Cardiac muscle cell (in vitro differentiated cells and primary cell): ENCODE measurements at regions not wholly inside any gene's neighbourhood (a gene's known extent, or its start where the extent isn't known, plus 50 kb on each side); places are given as distances from the start of the nearest gene placed in this dataset.

Experiments used
- DNase-seq, 2 donors: peaks; one replicate each; pipeline versions ENCODE4 v3.0.0 to v3.0.0-alpha.2; 2010 to 2017; ENCODE audit warnings: low read depth in 1 of 2, low spot score in 1 of 2
- H3K27ac ChIP-seq: fragments of 200-600 bp; sonication (generic); 2 replicates; pipeline ENCODE4 v1.5.1; 2016
- H3K27me3 ChIP-seq: fragments of 200-600 bp; sonication (generic); 2 replicates; pipeline ENCODE4 v1.6.0; 2016; ENCODE audit warnings: control low read depth
- H3K36me3 ChIP-seq: fragments of 200-600 bp; sonication (generic); 2 replicates; pipeline ENCODE4 v1.5.1; 2016; ENCODE audit warnings: control low read depth
- H3K4me1 ChIP-seq: fragments of 200-600 bp; sonication (generic); 2 replicates; pipeline ENCODE4 v1.8.1; 2017; ENCODE audit warnings: low read depth, mild to moderate bottlenecking, mixed run types
- H3K4me3 ChIP-seq: fragments of 200-600 bp; sonication (generic); 2 replicates; pipeline ENCODE4 v1.5.1; 2016; ENCODE audit warnings: mild to moderate bottlenecking
- H3K9me3 ChIP-seq: fragments of 200-600 bp; sonication (generic); 2 replicates; pipeline ENCODE4 v1.5.1; 2017; ENCODE audit warnings: low read depth, mild to moderate bottlenecking, control low read depth
- CTCF ChIP-seq: IDR thresholded peaks from 2 replicates; pipeline ENCODE4 v1.5.1; 2012; ENCODE audit warnings: low read depth, mild to moderate bottlenecking, low read length

DNA sequence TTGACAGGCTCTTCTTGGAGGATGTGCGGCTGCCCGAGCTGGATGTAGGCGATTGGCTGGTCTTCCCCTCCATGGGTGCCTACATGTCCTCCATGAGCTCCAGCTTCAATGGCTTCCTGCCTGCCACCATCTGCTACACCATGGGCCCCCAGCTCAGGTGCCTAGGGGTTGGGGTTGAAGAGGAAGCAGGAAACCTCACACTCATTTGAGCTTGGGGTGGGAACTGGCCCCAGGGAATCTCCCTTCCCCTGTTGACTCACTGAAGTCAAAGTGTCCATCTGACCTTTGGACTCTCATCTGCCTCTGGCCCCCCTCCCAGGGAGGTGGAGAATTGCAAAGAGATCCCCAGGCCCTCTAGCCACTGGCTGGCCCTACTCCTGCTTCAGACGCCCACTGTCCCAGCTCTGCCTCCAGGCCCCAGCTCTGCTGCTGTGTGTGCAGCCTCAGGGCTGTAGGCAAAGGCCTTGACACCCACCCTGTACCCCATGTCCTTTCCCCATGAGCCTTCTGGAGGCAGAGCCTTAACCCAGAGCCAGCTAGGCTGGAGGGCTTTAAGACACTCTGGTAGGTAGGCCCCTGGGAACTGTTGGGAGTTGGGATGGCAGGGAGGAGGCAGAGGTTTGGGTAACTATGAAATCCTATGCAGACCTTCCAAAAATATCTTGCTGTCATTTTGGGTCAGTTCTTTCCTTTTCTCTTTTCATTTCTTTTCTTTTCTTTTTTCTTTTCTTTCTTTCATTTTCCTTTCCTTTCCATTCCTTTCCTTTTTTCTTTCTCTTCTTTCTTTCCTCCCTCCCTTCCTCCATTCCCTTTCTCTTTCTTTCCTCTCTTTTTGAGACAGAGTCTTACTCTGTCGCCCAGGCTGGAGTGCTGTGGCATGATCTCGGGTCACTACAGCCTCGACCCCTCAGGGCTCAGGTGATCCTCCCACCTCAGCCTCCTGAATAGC lies 66.9 kb upstream of the TINAGL1 start:
- H3K4me3 ChIP-seq: no peak overlapping the region
- TF ChIP-seq CTCF: no peak
- no peaks in the 10 kb centered on the region for H3K9me3 ChIP-seq
- H3K27me3 ChIP-seq: no peaks in the 10 kb centered on the region
- H3K27ac ChIP-seq: no peak overlapping the region
- H3K4me1 ChIP-seq: no peaks in the 10 kb centered on the region
- DNase-seq: no peak
- no peaks in the 10 kb centered on the region for H3K36me3 ChIP-seq

GRCh38 chr1:31510304-31510703 lies 66.0 kb upstream of the TINAGL1 start:
- DNase-seq: no peak
- TF ChIP-seq CTCF: no peak
- no peaks in the 10 kb centered on the region for H3K36me3 ChIP-seq
- H3K4me1 ChIP-seq: no peaks in the 10 kb centered on the region
- H3K4me3 ChIP-seq: no peak overlapping the region
- H3K9me3 ChIP-seq: no peaks in the 10 kb centered on the region
- H3K27me3 ChIP-seq: no peaks in the 10 kb centered on the region
- H3K27ac ChIP-seq: no peak overlapping the region

DNA sequence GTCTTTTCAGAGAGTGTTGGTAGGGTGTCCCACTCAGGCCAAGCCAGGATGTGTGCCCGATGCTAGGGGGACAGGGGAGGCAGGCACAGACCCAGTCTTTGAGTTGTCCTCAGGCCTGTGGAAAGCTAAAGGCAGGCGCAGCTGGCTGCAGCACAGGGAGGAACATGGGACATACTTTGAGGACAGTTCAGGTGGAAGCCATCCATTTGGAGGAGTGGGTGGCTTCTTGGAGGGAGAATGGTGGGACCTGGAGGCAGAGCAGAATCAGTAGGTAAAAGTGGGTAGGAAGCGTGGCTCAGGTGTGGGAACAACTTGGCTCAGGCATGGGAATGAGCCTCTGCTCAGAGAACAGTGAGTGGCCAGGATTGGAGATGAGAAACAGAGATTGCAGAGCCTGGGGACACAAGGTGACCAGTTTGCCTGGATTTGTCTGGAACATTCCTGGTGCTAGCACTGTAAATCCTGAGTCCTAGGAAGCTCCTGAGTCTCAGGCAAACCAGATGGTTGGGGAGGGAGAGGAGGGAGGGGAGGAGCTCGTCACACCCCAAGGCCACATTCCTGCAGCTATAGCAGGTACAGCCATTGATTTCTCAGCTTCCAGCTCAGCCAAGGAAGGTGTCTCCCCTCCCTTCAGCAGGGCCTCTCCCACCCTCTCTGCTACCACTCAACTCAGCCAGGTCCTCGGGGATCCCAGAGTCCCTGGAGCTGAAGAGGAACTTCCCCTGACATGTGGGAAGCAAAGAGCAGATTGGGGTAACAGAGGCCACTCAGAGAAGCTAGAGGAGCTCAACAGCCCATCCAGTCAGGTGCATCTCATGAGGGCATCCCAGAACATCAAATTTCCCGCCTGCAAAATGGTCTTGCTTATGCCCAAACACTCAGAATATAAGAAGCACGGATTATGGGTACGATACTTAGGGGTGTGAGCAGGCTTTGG lies 65.2 kb upstream of the TINAGL1 start:
- DNase-seq: no peak
- no peak overlapping the region for H3K27ac ChIP-seq
- no peaks in the 10 kb centered on the region for H3K36me3 ChIP-seq
- no peaks in the 10 kb centered on the region for H3K27me3 ChIP-seq
- no peak for TF ChIP-seq CTCF
- H3K9me3 ChIP-seq: no peaks in the 10 kb centered on the region
- no peaks in the 10 kb centered on the region for H3K4me1 ChIP-seq
- no peak overlapping the region for H3K4me3 ChIP-seq

DNA sequence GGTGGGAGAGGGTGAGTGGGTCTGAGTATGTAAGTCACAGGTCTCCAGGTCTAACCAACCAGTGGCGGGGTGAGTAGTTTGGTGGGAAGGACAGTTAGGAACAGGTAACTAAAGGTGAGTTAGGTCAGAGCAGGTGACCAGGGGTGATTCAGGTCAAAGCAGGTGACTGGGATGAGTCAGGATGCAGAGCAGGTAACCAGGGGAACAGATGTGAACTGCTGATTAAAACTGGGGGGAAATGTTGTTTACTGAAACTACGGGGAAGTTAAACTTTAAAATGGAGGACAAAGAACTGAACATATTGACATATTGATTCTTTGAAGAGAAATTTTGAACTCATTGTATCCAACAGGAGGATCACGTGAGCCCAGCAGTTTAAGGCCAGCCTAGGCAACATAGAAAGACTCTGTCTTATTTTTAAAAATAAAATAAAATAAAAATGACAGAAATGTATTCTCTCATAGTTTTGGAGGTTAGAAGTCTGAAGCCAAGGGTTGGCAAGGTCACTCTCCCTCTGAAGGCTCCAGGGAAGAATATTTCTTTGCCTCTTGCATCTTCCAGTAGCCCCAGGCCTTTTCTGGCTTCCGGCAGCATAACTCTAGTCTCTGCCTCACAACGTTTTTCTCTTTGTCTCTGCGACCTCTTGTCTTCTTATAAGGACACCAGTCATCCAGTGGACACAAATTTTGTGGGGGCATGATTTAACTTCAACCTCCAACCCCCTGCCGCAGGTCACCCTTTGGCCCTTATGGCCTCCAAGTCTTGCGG lies 64.3 kb upstream of the TINAGL1 start:
- no peaks in the 10 kb centered on the region for H3K9me3 ChIP-seq
- no peaks in the 10 kb centered on the region for H3K4me1 ChIP-seq
- TF ChIP-seq CTCF: no peak
- DNase-seq: no peak
- H3K27ac ChIP-seq: no peak overlapping the region
- no peaks in the 10 kb centered on the region for H3K27me3 ChIP-seq
- H3K36me3 ChIP-seq: no peaks in the 10 kb centered on the region
- H3K4me3 ChIP-seq: no peak overlapping the region

DNA sequence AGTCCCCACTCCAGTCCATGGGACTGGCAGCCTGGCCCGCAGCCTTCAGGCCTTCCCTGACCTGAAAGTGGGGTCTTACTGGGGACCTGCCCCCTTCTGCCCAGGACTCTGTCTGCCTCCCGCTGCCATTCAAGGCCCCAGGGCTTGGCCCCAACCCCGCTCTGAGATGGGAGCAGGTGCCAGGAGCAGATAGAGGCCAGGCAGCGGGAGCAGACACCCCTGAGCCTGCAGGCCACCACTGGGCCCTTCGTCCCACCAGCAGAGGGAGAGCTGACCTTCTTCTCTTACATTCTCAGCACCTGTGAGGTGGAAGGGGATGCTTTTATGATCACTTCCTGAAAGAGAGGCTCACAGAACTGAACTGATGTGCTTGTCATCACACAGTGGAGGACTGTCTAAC lies 62.2 kb upstream of the TINAGL1 start:
- TF ChIP-seq CTCF: no peak
- Histone ChIP-seq H3K4me3 (no peak overlapping the region), H3K9me3 (no peaks in the 10 kb centered on the region), H3K36me3 (no peaks in the 10 kb centered on the region), H3K27me3 (no peaks in the 10 kb centered on the region), H3K4me1 (no peaks in the 10 kb centered on the region), H3K27ac (no peak overlapping the region)
- DNase-seq: no peak
